ENCODE measurements at regions not wholly inside any gene's neighbourhood (a gene's known extent, or its start where the extent isn't known, plus 50 kb on each side); places are given as distances from the start of the nearest gene placed in this dataset.

DNA sequence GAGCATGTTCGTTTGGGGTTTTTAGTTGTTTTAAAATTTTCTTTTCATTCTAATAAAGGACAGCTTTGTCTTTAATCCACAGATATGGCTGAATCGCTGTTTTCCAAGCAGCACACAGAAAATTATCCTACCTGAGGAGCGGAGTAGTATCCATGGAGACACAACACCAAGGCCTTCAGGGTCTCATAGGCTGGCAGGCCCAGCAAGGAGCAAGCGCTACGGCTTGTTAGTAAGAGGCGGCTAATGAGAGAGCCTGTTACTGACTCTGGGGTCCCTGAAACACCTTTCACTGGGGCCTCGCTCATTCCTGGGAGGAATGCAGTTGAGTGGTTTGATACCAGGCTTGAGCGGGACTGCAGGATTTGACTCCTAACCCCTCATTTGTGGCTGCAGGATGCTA is 303.8 kb upstream of the CDH4 start:
- no peak overlapping the region for H3K4me3 ChIP-seq (ENCODE audit: low read depth, low read length)
- TF ChIP-seq, protein P1, sequence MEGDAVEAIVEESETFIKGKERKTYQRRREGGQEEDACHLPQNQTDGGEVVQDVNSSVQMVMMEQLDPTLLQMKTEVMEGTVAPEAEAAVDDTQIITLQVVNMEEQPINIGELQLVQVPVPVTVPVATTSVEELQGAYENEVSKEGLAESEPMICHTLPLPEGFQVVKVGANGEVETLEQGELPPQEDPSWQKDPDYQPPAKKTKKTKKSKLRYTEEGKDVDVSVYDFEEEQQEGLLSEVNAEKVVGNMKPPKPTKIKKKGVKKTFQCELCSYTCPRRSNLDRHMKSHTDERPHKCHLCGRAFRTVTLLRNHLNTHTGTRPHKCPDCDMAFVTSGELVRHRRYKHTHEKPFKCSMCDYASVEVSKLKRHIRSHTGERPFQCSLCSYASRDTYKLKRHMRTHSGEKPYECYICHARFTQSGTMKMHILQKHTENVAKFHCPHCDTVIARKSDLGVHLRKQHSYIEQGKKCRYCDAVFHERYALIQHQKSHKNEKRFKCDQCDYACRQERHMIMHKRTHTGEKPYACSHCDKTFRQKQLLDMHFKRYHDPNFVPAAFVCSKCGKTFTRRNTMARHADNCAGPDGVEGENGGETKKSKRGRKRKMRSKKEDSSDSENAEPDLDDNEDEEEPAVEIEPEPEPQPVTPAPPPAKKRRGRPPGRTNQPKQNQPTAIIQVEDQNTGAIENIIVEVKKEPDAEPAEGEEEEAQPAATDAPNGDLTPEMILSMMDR (IDR thresholded peaks at IDR 0.05; ENCODE audit: control insufficient read depth, extremely low read depth, insufficient read depth): no peak
- no peak for DNase-seq (ENCODE audit: low read depth)

DNA sequence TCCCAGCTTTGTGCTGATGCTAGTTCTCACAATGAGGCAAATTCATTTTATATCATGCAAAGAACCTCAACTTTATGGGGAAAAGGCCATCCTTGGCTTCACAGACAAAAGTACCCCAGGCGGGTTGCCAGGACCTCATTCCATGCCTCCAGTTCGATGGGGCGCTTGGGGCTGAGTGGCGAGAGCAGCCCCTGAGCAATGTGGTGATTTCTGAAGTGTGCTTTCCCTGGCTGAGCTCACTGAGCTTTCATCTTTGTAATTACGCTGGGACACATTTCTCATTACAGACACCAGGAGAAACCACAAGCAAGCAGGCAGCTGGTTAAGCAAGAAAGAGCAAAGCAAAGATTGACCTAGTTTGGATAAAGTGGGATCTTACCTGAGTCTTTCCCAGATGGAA is 301.5 kb upstream of the CDH4 start:
- H3K4me3 ChIP-seq (ENCODE audit: low read depth, low read length): no peak overlapping the region
- DNase-seq (ENCODE audit: low read depth): no peak
- TF ChIP-seq, protein P1 (IDR thresholded peaks at IDR 0.05; ENCODE audit: control insufficient read depth, extremely low read depth, insufficient read depth): no peak

DNA sequence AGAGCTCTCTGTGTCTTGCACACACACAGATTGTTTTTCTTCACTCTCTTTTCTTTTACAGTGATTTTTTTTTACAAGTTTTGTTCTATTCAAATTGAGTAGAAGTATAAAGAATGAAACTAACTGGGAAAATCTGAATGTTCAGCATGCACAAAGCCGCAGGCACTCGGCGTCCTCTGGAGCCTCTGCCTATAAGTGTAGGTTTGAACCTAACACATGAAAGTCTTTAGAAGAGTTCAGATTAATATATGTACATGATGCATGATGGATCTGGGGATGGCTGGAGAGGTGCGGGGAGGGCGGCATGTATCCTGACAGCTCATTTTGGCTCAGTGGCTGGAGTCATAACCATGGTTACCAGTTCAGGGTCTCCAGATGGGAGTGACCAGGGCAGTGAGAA is 301.1 kb upstream of the CDH4 start:
- TF ChIP-seq, protein P1 (IDR thresholded peaks at IDR 0.05; ENCODE audit: control insufficient read depth, extremely low read depth, insufficient read depth): no peak
- no peak overlapping the region for H3K4me3 ChIP-seq (ENCODE audit: low read depth, low read length)

DNA sequence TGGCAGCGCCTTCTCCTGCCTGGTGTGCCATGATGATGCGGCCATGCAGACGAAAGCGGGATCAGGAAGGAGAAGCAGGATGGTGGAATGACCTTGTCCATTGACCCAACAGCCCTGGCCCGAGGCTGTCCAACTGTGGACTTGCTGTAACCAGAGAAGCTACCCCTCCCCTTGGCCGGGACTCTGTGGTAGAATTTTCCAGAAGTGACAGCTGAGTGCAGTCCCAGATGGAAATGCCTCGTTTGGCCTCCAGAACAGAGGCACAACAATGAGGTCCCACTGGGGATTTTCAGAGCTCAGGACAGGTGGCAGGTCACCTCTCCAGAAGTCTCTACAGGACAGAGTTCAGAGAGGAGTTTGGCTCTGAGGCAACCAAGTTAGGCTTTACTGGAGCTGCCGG is 299.2 kb upstream of the CDH4 start:
- no peak overlapping the region for H3K4me3 ChIP-seq (ENCODE audit: low read depth, low read length)
- DNase-seq (ENCODE audit: low read depth): no peak
- TF ChIP-seq, protein P1 (IDR thresholded peaks at IDR 0.05; ENCODE audit: control insufficient read depth, extremely low read depth, insufficient read depth): no peak

More for the DNA sequence above, 301.1 kb upstream of the CDH4 start:
- DNase-seq (ENCODE audit: low read depth): no peak

DNA sequence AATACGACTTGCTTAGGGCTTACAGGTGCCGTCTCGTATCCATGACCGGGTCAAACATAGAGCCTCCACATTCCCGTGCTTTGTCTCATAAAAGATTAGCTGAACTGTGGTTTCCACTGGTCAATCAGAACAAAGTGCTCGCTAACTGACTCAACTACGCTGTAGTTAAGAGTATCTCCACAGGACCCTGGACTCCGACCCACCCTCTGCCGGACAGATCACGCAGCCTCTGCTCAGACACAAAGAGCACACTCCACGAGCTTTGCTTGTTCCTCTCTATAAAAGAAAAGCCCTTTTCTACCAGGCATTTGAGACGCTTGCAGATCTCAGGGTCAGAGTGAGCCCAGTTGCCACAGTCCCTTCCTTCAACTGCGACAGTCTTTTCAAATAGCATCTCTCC is 298.7 kb upstream of the CDH4 start:
- TF ChIP-seq, protein P1 (IDR thresholded peaks at IDR 0.05; ENCODE audit: control insufficient read depth, extremely low read depth, insufficient read depth): no peak

DNA sequence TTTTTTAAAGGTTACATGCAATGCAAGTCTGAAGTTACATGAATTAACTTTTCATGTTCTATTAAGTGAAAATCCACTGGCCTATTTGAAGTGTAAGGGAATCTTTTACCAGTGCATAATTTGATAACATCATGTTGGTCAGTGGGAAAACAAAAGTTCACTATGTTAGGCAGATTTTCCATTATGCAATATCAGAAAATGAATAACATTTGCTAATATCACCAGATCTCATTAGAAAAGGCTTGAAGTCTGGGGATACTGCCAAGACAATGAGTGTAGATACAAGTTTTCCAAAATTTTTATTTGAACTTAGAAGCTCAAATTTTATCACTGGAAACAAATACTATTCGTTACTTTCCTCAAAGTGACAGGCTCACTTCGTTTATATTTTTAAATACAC is 296.4 kb upstream of the CDH4 start:
- TF ChIP-seq, protein P1 (IDR thresholded peaks at IDR 0.05; ENCODE audit: control insufficient read depth, extremely low read depth, insufficient read depth): no peak
- no peak for DNase-seq (ENCODE audit: low read depth)
- no peak overlapping the region for H3K4me3 ChIP-seq (ENCODE audit: low read depth, low read length)

More for the DNA sequence above, 298.7 kb upstream of the CDH4 start:
- no peak overlapping the region for H3K4me3 ChIP-seq (ENCODE audit: low read depth, low read length)
- no peak for DNase-seq (ENCODE audit: low read depth)

DNA sequence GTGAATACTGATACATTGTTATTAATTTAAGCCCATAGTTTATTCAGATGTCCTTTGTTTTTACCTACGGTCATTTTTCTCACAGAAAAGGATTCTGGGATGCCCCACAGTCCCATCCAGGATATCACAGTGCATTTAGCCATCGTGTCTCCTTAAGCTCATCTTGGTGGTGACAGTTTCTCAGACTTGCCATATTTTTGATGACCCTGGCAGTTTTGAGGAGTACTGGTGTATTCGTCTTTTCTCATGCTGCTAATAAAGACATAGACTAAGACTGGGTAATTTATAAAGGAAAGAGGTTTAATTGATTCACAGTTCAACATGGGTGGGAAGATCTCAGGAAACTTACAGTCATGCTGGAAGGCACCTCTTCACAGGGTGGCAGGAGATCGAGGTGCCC is 295.9 kb upstream of the CDH4 start:
- TF ChIP-seq, protein P1 (IDR thresholded peaks at IDR 0.05; ENCODE audit: control insufficient read depth, extremely low read depth, insufficient read depth): no peak
- DNase-seq (ENCODE audit: low read depth): no peak
- H3K4me3 ChIP-seq (ENCODE audit: low read depth, low read length): no peak overlapping the region
